Lower leg skin (tissue), 3 donors: ENCODE measurements at regions not wholly inside any gene's neighbourhood (a gene's known extent, or its start where the extent isn't known, plus 50 kb on each side); places are given as distances from the start of the nearest gene placed in this dataset.

Experiments used
- POLR2A ChIP-seq, 2 donors: fragments of 450-650 bp; IDR thresholded peaks; one replicate each; pipeline ENCODE4 v1.6.1; 2016 to 2017; ENCODE audit warnings: antibody characterized with exemption in 2 of 2, mild to moderate bottlenecking in 1 of 2, moderate library complexity in 1 of 2
- TF ChIP-seq, protein P1 (sequence below), 3 donors: fragments of 450-650 bp; IDR thresholded peaks; one replicate each; pipeline ENCODE4 v1.5.1; 2016; ENCODE audit warnings: antibody characterized with exemption in 3 of 3, mild to moderate bottlenecking in 3 of 3, moderate library complexity in 2 of 3

DNA sequence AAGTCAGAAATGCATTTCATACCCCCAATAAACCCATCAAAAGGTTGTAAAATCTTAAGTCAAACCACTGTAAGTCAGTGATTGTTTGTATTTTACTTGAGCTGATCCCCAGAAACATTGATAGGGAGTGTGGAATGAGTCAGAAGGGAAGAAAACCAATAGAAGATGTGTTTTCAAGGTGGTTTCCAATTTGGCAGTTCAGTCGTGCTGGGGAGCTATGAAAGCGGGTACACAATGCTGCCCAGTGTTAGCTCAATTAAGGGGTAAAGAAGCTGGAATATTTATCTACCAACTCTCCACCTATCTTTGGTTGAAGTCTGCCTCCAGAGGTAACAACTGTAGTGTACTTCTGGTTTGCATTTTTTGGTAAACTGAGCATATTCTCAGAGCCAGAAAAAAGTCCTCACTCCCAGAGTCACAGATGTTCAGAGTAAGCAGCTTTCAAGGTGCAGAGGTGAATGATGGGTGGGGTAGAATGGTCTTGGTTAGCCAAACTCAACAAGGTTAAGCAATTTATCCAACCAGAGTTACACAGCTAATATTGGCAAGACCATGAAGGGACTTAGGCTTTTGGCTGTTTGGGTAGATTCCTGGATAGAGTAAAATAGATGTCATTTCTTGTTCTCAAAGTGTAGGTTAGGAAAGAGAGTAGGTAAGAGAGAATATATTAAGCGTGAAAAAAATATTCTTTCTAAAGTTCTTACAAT is 202.9 kb upstream of the ADGRL2 start:
- TF ChIP-seq, protein P1, sequence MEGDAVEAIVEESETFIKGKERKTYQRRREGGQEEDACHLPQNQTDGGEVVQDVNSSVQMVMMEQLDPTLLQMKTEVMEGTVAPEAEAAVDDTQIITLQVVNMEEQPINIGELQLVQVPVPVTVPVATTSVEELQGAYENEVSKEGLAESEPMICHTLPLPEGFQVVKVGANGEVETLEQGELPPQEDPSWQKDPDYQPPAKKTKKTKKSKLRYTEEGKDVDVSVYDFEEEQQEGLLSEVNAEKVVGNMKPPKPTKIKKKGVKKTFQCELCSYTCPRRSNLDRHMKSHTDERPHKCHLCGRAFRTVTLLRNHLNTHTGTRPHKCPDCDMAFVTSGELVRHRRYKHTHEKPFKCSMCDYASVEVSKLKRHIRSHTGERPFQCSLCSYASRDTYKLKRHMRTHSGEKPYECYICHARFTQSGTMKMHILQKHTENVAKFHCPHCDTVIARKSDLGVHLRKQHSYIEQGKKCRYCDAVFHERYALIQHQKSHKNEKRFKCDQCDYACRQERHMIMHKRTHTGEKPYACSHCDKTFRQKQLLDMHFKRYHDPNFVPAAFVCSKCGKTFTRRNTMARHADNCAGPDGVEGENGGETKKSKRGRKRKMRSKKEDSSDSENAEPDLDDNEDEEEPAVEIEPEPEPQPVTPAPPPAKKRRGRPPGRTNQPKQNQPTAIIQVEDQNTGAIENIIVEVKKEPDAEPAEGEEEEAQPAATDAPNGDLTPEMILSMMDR (IDR thresholded peaks at IDR 0.05), result no peak
- no peak for TF ChIP-seq POLR2A (IDR thresholded peaks at IDR 0.05)
